HG03575 (cell line): ENCODE measurements at regions not wholly inside any gene's neighbourhood (a gene's known extent, or its start where the extent isn't known, plus 50 kb on each side); places are given as distances from the start of the nearest gene placed in this dataset.
"Not testable (repeated sequence)": the region's sequence is repeated elsewhere in the genome, so short reads cannot be mapped to it uniquely, and the experiment has no call there.

Experiments
- ATAC-seq: cut with Tn5 transposase; IDR thresholded peaks from one replicate; pipeline ENCODE4 v1.9.1; 2021; ENCODE audit not compliant: unreplicated experiment, insufficient number of reproducible peaks, low FRiP score; ENCODE audit errors: extremely low read depth

DNA sequence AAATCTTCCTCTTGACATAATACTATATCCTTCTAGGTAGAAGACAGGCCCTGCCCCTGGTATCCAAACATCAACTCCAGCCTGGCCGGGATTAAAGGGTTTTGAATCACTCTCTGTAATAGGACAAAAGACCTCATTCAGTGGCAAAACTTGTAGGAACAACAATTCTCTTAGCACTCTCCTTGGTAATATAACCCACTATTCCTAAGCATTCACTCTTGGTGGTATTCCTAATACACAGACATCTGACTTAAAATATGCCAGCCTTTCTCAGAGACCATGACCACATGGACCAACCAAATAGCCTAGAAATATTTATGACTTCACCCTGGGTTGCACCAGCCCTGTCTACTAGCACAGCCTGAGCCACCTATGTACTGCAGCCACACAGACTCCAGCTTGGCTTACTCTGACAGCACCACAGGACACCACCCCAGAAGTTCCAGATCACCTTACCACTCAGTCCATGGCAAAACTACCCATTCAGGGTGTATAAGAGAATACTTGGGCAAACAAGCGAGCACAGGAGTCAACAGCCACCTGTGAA lies 244.9 kb upstream of the NEBL start:
- no peak for ATAC-seq

- ATAC-seq: no peak
These were observed 241.7 kb upstream of the NEBL start for GRCh38 chr10:21138769-21139340.

GRCh38 chr10:21135023-21135931 lies 238.2 kb upstream of the NEBL start:
- no peak for ATAC-seq

DNA sequence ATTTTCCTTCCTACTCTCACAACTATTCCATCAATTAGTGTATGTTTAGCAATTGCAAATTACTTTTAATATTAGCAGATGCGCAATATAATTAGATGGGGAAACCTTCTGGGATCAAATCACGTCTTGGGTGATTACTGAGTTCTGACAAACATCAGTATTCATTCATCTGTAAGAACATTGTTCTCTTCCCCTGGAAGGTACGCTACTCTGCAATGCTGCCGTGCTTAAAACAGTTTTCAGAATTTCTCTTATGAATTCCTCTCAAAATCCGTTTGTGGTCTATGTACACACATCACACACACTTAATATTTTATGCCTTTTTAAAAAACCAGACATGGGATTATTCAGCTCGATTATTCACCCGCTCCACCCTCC lies 237.5 kb upstream of the NEBL start:
- no peak for ATAC-seq

DNA sequence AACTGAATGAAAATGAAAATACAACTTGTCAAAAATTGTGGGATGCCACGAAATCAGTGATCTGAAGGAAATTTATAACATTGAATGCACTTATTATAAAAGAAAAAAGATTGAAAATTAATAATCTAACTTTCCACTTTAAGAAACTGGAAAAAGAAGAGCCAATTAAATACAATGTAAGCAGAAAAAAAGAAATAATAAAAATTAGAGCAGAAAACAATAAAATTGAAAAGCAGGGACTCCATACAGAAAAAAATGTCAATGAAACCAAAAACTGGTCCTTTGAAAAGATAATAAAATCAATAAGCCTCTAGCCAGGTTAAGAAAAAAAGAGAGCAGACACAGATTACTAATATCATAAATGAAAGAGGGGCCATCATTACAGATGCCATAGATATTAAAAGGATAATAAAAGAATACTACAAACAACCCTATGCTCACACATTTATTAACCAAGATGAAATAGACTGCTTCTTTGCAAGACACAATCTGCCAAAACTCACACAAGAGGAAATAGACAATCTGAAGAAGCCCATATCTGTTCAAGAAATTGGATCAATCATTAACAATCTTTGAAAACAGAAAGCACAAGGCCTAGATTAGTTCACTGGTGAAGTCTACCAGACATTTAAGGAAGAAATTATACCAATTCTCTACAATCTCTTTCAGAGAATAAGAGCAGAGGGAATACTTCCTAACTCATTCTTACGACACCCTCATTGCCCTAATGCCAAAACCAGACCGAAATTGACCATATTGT lies 233.8 kb upstream of the NEBL start:
- no peak for ATAC-seq

DNA sequence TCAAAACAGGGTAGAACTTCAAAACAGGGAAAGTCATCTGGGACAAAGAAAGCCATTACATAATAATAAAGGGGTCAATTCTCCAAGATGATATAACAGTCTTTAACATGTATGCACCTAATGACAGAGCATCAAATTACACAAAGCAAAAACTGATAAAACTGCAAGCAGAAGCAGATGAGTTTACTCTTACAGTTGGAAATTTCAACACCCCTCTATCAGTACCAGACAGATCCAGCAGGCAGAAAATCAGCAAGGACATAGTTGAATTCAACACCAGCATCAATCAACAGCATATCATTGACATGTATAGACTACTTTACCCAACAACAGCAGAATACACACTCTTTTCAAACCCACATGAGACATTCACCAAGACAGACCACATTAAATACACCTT lies 233.0 kb upstream of the NEBL start:
- no peak for ATAC-seq

GRCh38 chr10:21125471-21126228 lies 228.5 kb upstream of the NEBL start:
- ATAC-seq: no peak

DNA sequence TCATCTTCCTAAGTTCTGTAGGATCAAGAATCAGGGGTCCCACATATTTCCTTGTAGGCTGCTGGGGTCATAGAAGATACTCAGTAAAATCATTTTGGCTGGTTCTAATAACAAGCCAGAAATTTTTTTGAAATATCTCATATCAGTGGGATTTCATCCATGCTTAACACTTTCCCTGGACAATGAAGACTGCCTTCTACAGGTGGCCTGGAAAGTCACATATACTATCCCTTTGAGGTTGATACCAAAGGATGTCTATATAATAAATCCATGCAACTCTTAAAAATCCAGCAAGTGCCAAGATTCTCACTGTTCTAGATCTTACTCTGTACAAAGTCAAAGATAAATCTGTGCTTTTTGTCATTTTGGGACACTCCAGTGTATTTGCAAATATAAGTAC lies 225.8 kb upstream of the NEBL start:
- no peak for ATAC-seq

DNA sequence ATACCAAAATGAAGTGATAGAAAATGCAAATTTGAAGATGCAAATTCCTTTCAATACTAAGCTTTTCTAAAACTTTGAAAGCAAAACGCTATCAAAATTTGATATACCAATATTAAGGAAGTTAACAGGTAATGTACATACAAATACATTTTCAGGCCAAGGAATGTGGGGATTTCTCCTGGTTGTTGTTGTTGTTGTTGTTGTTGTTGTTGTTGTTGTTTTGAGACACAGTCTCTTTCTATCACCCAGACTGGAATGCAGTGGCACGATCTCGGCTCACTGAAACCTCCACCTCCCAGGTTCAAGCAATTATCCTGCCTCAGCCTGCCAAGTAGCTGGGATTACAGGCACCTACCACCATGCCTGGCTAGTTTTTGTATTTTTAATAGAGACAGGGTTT lies 224.7 kb upstream of the NEBL start:
- not testable (repeated sequence) for ATAC-seq

DNA sequence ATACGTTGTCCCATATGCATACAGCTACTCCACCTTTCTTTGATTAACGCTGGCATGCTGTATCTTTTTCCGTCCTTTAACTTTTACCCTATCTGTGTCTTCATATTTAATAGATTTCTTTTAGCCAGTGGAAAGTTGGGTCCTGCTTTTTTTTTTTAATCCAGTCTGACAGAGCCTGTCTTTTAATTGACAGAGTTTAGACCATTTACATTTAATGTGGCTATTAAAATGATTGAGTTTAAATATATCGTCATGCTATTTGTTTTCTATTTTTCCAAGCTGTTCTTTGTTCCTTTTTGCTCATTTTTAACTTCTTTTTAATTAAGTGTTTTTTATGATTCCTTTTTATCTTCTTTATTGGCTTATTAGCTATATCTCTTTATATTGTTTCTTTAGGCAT lies 217.6 kb upstream of the NEBL start:
- no peak for ATAC-seq

DNA sequence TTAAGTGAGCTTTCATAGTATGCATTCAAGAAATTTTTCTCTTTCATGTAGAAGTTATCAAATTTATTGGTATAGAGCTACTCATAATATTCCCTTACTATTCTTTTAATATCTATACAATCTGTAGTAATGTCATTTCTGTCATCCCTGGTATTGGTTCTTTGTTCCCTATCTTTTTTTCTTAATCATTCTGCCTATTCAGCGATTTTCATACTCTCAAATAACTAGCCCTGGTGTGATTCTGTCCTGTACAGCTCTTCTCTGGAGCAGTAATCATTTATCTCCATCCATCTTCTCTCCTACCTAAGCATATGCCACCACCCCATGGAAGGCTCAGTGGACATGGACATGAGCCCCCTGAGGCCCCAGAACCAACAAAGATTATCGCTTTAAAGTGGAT lies 213.2 kb upstream of the NEBL start:
- ATAC-seq: no peak

GRCh38 chr10:21106931-21107330 lies 209.8 kb upstream of the NEBL start:
- not testable (repeated sequence) for ATAC-seq

DNA sequence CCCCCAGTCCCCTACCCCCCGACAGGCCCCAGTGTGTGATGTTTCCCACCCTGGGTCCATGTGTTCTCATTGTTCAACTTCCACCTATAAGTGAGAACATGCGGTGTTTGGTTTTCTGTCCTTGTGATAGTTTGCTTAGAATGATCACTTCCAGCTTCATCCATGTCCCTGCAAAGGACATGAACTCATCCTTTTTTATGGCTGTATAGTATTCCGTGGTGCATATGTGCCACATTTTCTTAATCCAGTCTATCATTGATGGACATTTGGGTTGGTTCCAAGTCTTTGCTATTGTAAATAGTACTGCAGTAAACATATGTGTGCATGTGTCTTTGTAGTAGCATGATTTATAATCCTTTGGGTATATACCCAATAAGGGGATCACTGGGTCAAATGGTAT lies 208.2 kb upstream of the NEBL start:
- ATAC-seq: not testable (repeated sequence)

- no peak for ATAC-seq
These were observed 203.9 kb upstream of the NEBL start for GRCh38 chr10:21100871-21101514.

GRCh38 chr10:21100190-21100589 lies 203.1 kb upstream of the NEBL start:
- ATAC-seq: no peak

DNA sequence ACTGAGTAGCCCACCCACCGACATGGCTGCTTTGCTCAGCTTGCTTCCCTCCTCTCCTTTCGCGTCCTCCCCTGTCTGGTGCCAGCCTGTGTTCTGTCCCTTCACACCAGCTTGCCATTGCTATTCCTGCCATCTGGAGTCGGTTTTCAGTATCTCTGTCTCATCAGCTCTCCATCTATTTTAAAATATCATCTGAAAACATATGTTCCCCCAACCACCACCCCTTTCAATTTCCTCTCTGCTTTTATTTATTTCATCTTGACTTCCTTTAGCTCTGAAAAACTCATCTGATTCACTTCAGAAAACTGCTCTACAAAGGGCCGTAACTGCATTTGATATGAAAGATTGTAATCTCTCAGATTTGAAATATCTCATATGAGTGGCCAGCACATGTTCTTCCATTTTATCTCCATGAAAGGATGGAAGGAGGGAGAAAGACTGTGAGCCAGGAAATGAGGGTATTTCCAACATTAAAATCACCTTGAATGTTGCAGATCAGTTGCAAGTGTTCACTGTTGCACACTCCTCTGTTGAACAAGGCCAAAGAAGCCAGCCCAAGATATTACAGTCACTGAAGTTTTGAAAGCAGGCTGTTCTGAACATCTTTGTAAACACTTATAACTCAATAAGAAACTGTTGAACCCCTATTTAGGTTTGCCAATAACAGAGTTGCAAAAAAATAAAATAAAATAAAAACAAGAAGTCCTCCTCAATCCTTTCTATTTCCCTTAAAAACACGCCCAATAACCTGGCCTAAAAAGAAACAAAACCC lies 202.4 kb upstream of the NEBL start:
- ATAC-seq: no peak

DNA sequence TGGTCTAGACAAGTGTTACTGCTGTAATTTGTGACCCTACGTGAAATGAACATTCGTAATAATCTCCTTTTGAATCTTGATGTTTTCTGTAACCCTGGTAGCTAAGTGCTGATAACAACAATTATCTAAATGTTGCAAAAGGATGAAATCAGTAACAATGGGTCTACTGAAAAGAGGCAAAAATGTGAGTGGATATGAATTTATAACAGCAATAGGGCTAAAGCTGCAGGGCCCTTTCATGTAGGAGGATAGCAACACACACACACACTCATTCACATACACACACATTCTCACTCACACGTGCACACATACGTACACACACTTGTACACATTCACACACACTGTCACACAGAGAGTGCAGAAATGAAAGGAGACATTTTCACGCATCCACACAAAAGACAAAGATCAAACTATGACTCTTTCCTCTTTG lies 200.8 kb upstream of the NEBL start:
- no peak for ATAC-seq

GRCh38 chr10:21095494-21096055 lies 198.5 kb upstream of the NEBL start:
- no peak for ATAC-seq
